ENCODE measurements at regions not wholly inside any gene's neighbourhood (a gene's known extent, or its start where the extent isn't known, plus 50 kb on each side); places are given as distances from the start of the nearest gene placed in this dataset.

- no peak for DNase-seq
- Histone ChIP-seq H3K27ac (no peak overlapping the region), H3K36me3 (ENCODE audit: low read depth, missing control alignments) (no peaks in the 10 kb centered on the region), H3K27me3 (no peaks in the 10 kb centered on the region), H3K4me1 (no peaks in the 10 kb centered on the region), H3K4me3 (no peak overlapping the region), H3K9me3 (no peaks in the 10 kb centered on the region)
- TF ChIP-seq CTCF (IDR thresholded peaks at IDR 0.05) = no peak
- TF ChIP-seq POLR2A (IDR thresholded peaks at IDR 0.05) = no peak
- intact Hi-C loops (cut with DNase I; ENCODE audit: low total_unique reads) = no loop called here
- 63 to 78% methylated on average over 1 of the region's 1 CpG for WGBS, 2 donors
Measured at GRCh38 chr4:20354120-20354519, 102.4 kb downstream of the SLIT2 start.

DNA sequence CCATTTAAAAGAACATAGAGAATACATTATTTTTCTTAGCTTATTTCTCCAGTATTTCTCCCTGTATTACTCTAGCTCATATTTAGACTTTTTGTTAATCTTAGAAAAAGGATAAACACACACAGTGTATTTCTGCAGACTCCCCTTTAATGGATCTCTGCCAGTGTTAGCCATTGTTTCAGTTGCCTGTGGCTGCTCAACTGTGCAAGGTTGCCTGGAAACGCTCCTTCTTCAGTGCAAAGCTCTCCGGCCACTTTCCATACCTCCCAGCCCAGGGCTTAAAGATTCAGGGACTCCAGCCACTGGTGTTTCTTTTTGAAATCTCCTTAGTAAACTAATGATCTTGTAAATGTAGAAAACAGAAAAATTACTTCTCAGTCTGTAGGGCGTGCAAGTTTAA is 104.9 kb downstream of the SLIT2 start:
- Histone ChIP-seq H3K36me3 (ENCODE audit: low read depth, missing control alignments) (no peaks in the 10 kb centered on the region), H3K9me3 (no peaks in the 10 kb centered on the region), H3K4me1 (no peaks in the 10 kb centered on the region), H3K27me3 (no peaks in the 10 kb centered on the region), H3K4me3 (no peak overlapping the region), H3K27ac (no peak overlapping the region)
- intact Hi-C loops (cut with DNase I; ENCODE audit: low total_unique reads) = no loop called here
- TF ChIP-seq CTCF (IDR thresholded peaks at IDR 0.05) (no peak), POLR2A (IDR thresholded peaks at IDR 0.05) (no peak)
- no peak for DNase-seq
- 52 to 58% methylated on average over 3 of the region's 3 CpGs for WGBS, 2 donors

- Histone ChIP-seq H3K36me3 (ENCODE audit: low read depth, missing control alignments) (no peaks in the 10 kb centered on the region), H3K27me3 (no peaks in the 10 kb centered on the region), H3K9me3 (no peaks in the 10 kb centered on the region), H3K4me3 (no peak overlapping the region), H3K27ac (no peak overlapping the region), H3K4me1 (no peaks in the 10 kb centered on the region)
- DNase-seq = no peak
- intact Hi-C loops (cut with DNase I; ENCODE audit: low total_unique reads) = no loop called here
- no peak for TF ChIP-seq CTCF (IDR thresholded peaks at IDR 0.05)
- TF ChIP-seq POLR2A (IDR thresholded peaks at IDR 0.05) = no peak
- 91 to 96% methylated on average over 8 of the region's 8 CpGs for WGBS, 2 donors
Measured at GRCh38 chr4:20358110-20358509, 106.4 kb downstream of the SLIT2 start.

DNA sequence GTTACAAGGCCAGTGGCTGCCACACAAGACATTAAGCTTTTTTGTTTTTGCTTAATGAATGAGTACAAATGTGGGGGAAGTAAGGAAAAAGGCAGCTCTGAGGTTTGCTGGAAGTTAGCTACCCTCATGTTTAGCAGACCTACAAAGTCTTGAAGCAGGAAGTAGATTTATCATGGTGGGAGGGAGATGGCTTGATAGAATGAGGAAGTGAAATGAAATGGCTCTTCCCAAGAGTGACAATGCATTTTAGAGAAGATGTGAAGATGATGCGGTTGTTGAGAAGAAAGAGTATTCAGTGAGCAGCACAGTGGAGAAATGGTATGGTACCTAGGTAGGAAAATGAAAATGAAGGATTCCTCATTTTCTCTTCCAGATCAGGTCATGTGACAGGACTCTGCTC is 108.0 kb downstream of the SLIT2 start:
- WGBS, 2 donors = 100% methylated on average over 1 of the region's 1 CpG
- no peak for DNase-seq
- intact Hi-C loops (cut with DNase I; ENCODE audit: low total_unique reads) = no loop called here
- Histone ChIP-seq H3K9me3 (no peaks in the 10 kb centered on the region), H3K36me3 (ENCODE audit: low read depth, missing control alignments) (no peaks in the 10 kb centered on the region), H3K27me3 (no peaks in the 10 kb centered on the region), H3K4me1 (no peaks in the 10 kb centered on the region), H3K4me3 (no peak overlapping the region), H3K27ac (no peak overlapping the region)
- TF ChIP-seq CTCF (IDR thresholded peaks at IDR 0.05) (no peak), POLR2A (IDR thresholded peaks at IDR 0.05) (no peak)

- no peak overlapping the region for H3K4me3 ChIP-seq
- H3K36me3 ChIP-seq (ENCODE audit: low read depth, missing control alignments) = no peaks in the 10 kb centered on the region
- no peaks in the 10 kb centered on the region for H3K4me1 ChIP-seq
- H3K27me3 ChIP-seq = no peaks in the 10 kb centered on the region
- TF ChIP-seq CTCF (IDR thresholded peaks at IDR 0.05) = no peak
- no peak for TF ChIP-seq POLR2A (IDR thresholded peaks at IDR 0.05)
- H3K27ac ChIP-seq = no peak overlapping the region
- intact Hi-C loops (cut with DNase I; ENCODE audit: low total_unique reads) = no loop called here
- no peaks in the 10 kb centered on the region for H3K9me3 ChIP-seq
- 86 to 93% methylated on average over 3 of the region's 3 CpGs for WGBS, 2 donors
- DNase-seq = no peak
Measured at GRCh38 chr4:20362148-20362547, 110.4 kb downstream of the SLIT2 start.
